ENCODE measurements at regions not wholly inside any gene's neighbourhood (a gene's known extent, or its start where the extent isn't known, plus 50 kb on each side); places are given as distances from the start of the nearest gene placed in this dataset.

DNA sequence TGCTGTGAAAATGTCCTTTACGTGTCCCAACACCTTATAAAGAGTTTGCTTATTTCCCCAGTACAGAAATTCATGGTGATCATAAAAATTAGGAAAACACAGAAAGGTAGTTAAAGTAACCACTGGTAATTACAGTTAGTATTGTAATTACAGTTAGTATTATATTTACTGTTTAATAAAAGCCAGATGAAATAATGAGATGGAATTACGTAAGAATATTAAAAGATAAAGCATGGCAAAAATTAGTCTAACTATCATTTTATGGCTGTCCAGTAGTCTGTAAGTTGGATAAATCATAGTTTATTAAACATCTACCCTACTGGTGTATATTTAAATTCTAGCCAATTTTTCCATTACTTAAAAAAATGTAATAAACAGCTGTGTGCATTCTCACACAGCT lies 638.8 kb downstream of the ACTR3B start:
- Histone ChIP-seq H3K4me1 (replicated peaks) (no peaks in the 10 kb centered on the region), H3K27ac (no peak overlapping the region), H3K4me3 (no peak overlapping the region), H3K9me3 (no peaks in the 10 kb centered on the region), H3K27me3 (replicated peaks; ENCODE audit: insufficient read depth) (no peaks in the 10 kb centered on the region), H3K36me3 (no peaks in the 10 kb centered on the region)
- TF ChIP-seq POLR2A (IDR thresholded peaks at IDR 0.05), result no peak
- no peak for TF ChIP-seq POLR2AphosphoS5 (IDR thresholded peaks at IDR 0.05)
- TF ChIP-seq, protein P1, sequence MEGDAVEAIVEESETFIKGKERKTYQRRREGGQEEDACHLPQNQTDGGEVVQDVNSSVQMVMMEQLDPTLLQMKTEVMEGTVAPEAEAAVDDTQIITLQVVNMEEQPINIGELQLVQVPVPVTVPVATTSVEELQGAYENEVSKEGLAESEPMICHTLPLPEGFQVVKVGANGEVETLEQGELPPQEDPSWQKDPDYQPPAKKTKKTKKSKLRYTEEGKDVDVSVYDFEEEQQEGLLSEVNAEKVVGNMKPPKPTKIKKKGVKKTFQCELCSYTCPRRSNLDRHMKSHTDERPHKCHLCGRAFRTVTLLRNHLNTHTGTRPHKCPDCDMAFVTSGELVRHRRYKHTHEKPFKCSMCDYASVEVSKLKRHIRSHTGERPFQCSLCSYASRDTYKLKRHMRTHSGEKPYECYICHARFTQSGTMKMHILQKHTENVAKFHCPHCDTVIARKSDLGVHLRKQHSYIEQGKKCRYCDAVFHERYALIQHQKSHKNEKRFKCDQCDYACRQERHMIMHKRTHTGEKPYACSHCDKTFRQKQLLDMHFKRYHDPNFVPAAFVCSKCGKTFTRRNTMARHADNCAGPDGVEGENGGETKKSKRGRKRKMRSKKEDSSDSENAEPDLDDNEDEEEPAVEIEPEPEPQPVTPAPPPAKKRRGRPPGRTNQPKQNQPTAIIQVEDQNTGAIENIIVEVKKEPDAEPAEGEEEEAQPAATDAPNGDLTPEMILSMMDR (IDR thresholded peaks at IDR 0.05), result no peak
- intact Hi-C loops (cut with DNase I), result no loop called here
- 56% methylated on average over 2 of the region's 2 CpGs for WGBS
- DNase-seq (ENCODE audit: low spot score), result no peak

GRCh38 chr7:153398789-153399553 lies 639.4 kb downstream of the ACTR3B start:
- Histone ChIP-seq H3K27me3 (replicated peaks; ENCODE audit: insufficient read depth) (no peaks in the 10 kb centered on the region), H3K9me3 (no peaks in the 10 kb centered on the region), H3K4me3 (no peak overlapping the region), H3K27ac (no peak overlapping the region), H3K36me3 (no peaks in the 10 kb centered on the region), H3K4me1 (replicated peaks) (no peaks in the 10 kb centered on the region)
- DNase-seq (ENCODE audit: low spot score), result no peak
- TF ChIP-seq POLR2AphosphoS5 (IDR thresholded peaks at IDR 0.05) (no peak), POLR2A (IDR thresholded peaks at IDR 0.05) (no peak)
- TF ChIP-seq, protein P1 (IDR thresholded peaks at IDR 0.05), result no peak
- intact Hi-C loops (cut with DNase I), result no loop called here
- WGBS, result 77% methylated on average over 8 of the region's 8 CpGs

DNA sequence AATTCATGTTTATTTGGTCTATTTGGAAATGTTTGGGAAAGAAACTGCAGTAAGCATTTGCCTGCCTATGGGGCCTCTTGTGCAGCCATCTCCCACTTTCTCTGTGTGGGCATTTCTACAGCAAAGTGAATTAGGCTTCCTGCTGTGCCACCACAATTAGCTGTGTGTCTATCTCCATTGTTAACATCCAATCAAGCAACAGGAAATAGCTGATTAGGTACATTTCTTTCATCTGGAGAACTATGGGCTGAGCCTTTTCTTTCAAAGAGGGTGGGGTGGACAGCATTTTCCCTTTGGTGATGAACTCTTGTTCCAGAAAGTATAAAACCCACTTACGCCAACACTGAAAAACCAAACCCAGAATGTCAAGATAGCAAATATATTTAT lies 640.0 kb downstream of the ACTR3B start:
- H3K9me3 ChIP-seq, result no peaks in the 10 kb centered on the region
- no peaks in the 10 kb centered on the region for H3K27me3 ChIP-seq (replicated peaks; ENCODE audit: insufficient read depth)
- no peak overlapping the region for H3K27ac ChIP-seq
- intact Hi-C loops (cut with DNase I), result no loop called here
- DNase-seq (ENCODE audit: low spot score), result no peak
- 95% methylated on average over 1 of the region's 1 CpG for WGBS
- no peak overlapping the region for H3K4me3 ChIP-seq
- H3K4me1 ChIP-seq (replicated peaks), result no peaks in the 10 kb centered on the region
- TF ChIP-seq POLR2AphosphoS5 (IDR thresholded peaks at IDR 0.05), result no peak
- TF ChIP-seq, protein P1 (IDR thresholded peaks at IDR 0.05), result no peak
- TF ChIP-seq POLR2A (IDR thresholded peaks at IDR 0.05), result no peak
- no peaks in the 10 kb centered on the region for H3K36me3 ChIP-seq

GRCh38 chr7:153400735-153401593 lies 641.4 kb downstream of the ACTR3B start:
- no peaks in the 10 kb centered on the region for H3K36me3 ChIP-seq
- TF ChIP-seq, protein P1 (IDR thresholded peaks at IDR 0.05), result no peak
- TF ChIP-seq POLR2AphosphoS5 (IDR thresholded peaks at IDR 0.05), result no peak
- no peak for TF ChIP-seq POLR2A (IDR thresholded peaks at IDR 0.05)
- H3K27ac ChIP-seq, result no peak overlapping the region
- intact Hi-C loops (cut with DNase I), result no loop called here
- WGBS, result 91% methylated on average over 19 of the region's 19 CpGs
- no peak for DNase-seq (ENCODE audit: low spot score)
- H3K9me3 ChIP-seq, result no peaks in the 10 kb centered on the region
- no peaks in the 10 kb centered on the region for H3K27me3 ChIP-seq (replicated peaks; ENCODE audit: insufficient read depth)
- no peaks in the 10 kb centered on the region for H3K4me1 ChIP-seq (replicated peaks)
- no peak overlapping the region for H3K4me3 ChIP-seq

Measured in prostate gland (tissue), 2 donors.